HEK293 (cell line): ENCODE measurements at regions not wholly inside any gene's neighbourhood (a gene's known extent, or its start where the extent isn't known, plus 50 kb on each side); places are given as distances from the start of the nearest gene placed in this dataset.
A peak's percentile ranks its signal among the peaks of the same experiment; 100 is the strongest.

Experiments
- CTCF ChIA-PET: fragments of 350-600 bp; formaldehyde crosslinking; extraction: SDS; loops from one replicate; lab custom pipeline; 2021; ENCODE audit warnings: antibody characterized with exemption; lab: Yijun Ruan, JAX
- POLR2A ChIA-PET: fragments of 300-600 bp; formaldehyde crosslinking; extraction: SDS; loops from one replicate; lab custom pipeline; 2020; ENCODE audit warnings: antibody characterized with exemption, inconsistent platforms; lab: Yijun Ruan, JAX
- H3K27ac ChIP-seq: fragments of 200-500 bp; sonication (Bioruptor generic); 2 replicates; pipeline ENCODE4 v1.5.1; 2014; ENCODE audit warnings: low read depth, low read length, control low read depth, inconsistent platforms; ENCODE audit errors: extremely low read depth
- H3K36me3 ChIP-seq, 2 experiments: fragments of 200-500 bp in 1 of 2; sonication (Bioruptor generic) in 1 of 2; 1 replicate in 1 of 2; 2 replicates in 1 of 2; pipeline ENCODE4 v1.5.1; 2014 to 2017; ENCODE audit warnings: inconsistent platforms in 2 of 2, low read length in 2 of 2; ENCODE audit not compliant: control insufficient read depth in 2 of 2, insufficient read depth in 1 of 2
- H3K4me1 ChIP-seq: fragments of 200-500 bp; sonication (Bioruptor generic); 2 replicates; pipeline ENCODE4 v1.5.1; 2014; ENCODE audit warnings: mild to moderate bottlenecking, low read length, inconsistent platforms; ENCODE audit not compliant: control insufficient read depth, insufficient read depth
- H3K4me3 ChIP-seq: 2 replicates; pipeline ENCODE4 v1.5.1; 2011; ENCODE audit warnings: low read depth, mild to moderate bottlenecking, control low read depth, low read length, moderate library complexity
- H3K9me3 ChIP-seq: fragments of 200-500 bp; sonication (Bioruptor generic); 2 replicates; pipeline ENCODE4 v1.5.1; 2014; ENCODE audit warnings: low read depth, low read length, inconsistent platforms; ENCODE audit not compliant: control insufficient read depth, insufficient read depth
- EGR2 ChIP-seq: fragments of 450-650 bp; formaldehyde crosslinking; IDR thresholded peaks from 2 replicates; pipeline ENCODE4 v1.5.1; 2016; ENCODE audit warnings: low read depth, missing biosample characterization, missing genetic modification characterization
- IKZF3 ChIP-seq: fragments of 450-650 bp; IDR thresholded peaks from 2 replicates; pipeline ENCODE4 v1.5.0; 2018; ENCODE audit warnings: missing biosample characterization, mild to moderate bottlenecking, missing genetic modification characterization, moderate library complexity
- KLF16 ChIP-seq: fragments of 450-650 bp; formaldehyde crosslinking; IDR thresholded peaks from 2 replicates; pipeline ENCODE4 v1.5.1; 2017; ENCODE audit warnings: missing biosample characterization, missing genetic modification characterization
- KLF8 ChIP-seq: fragments of 450-650 bp; formaldehyde crosslinking; IDR thresholded peaks from 2 replicates; pipeline ENCODE4 v1.5.1; 2016; ENCODE audit warnings: missing biosample characterization, missing genetic modification characterization
- PRDM1 ChIP-seq: fragments of 450-650 bp; formaldehyde crosslinking; IDR thresholded peaks from 2 replicates; pipeline ENCODE4; 2016; ENCODE audit warnings: missing biosample characterization, missing genetic modification characterization
- TSHZ1 ChIP-seq: fragments of 450-650 bp; formaldehyde crosslinking; IDR thresholded peaks from 2 replicates; pipeline ENCODE4 v1.5.1; 2016; ENCODE audit warnings: missing biosample characterization, missing genetic modification characterization, borderline replicate concordance
- ZBTB1 ChIP-seq: fragments of 450-650 bp; formaldehyde crosslinking; IDR thresholded peaks from 2 replicates; pipeline ENCODE4 v1.5.1; 2016; ENCODE audit warnings: missing biosample characterization, missing genetic modification characterization
- ZFHX2 ChIP-seq: fragments of 450-650 bp; formaldehyde crosslinking; conservative IDR thresholded peaks from 2 replicates; pipeline ENCODE4 v1.5.1; 2016; ENCODE audit warnings: missing biosample characterization, missing genetic modification characterization
- ZNF157 ChIP-seq: fragments of 450-650 bp; formaldehyde crosslinking; IDR thresholded peaks from 2 replicates; pipeline ENCODE4 v1.5.1; 2016; ENCODE audit warnings: missing biosample characterization, missing genetic modification characterization
- ZNF16 ChIP-seq: fragments of 450-650 bp; formaldehyde crosslinking; IDR thresholded peaks from 2 replicates; pipeline ENCODE4 v1.5.1; 2016; ENCODE audit warnings: low read depth, missing biosample characterization, missing genetic modification characterization
- ZNF169 ChIP-seq: fragments of 450-650 bp; formaldehyde crosslinking; IDR thresholded peaks from 2 replicates; pipeline ENCODE4 v1.5.1; 2016; ENCODE audit warnings: missing biosample characterization, missing genetic modification characterization
- ZNF202 ChIP-seq: fragments of 450-650 bp; formaldehyde crosslinking; IDR thresholded peaks from 2 replicates; pipeline ENCODE4 v1.5.1; 2016; ENCODE audit warnings: missing biosample characterization, missing genetic modification characterization, borderline replicate concordance
- ZNF223 ChIP-seq: fragments of 450-650 bp; formaldehyde crosslinking; IDR thresholded peaks from 2 replicates; pipeline ENCODE4 v1.5.1; 2016; ENCODE audit warnings: missing biosample characterization, missing genetic modification characterization
- ZNF23 ChIP-seq: fragments of 450-650 bp; formaldehyde crosslinking; IDR thresholded peaks from 2 replicates; pipeline ENCODE4 v1.5.1; 2016; ENCODE audit warnings: missing biosample characterization, missing genetic modification characterization, borderline replicate concordance
- ZNF239 ChIP-seq: fragments of 450-650 bp; formaldehyde crosslinking; IDR thresholded peaks from 2 replicates; pipeline ENCODE4 v1.5.1; 2016; ENCODE audit warnings: missing biosample characterization, missing genetic modification characterization
- ZNF335 ChIP-seq: fragments of 450-650 bp; formaldehyde crosslinking; conservative IDR thresholded peaks from 2 replicates; pipeline ENCODE4 v1.5.1; 2016; ENCODE audit warnings: missing biosample characterization, missing genetic modification characterization
- ZNF677 ChIP-seq: fragments of 450-650 bp; IDR thresholded peaks from 2 replicates; pipeline ENCODE4 v1.5.0; 2018; ENCODE audit warnings: missing biosample characterization, mild to moderate bottlenecking, missing genetic modification characterization, moderate library complexity
- ZNF777 ChIP-seq: fragments of 450-650 bp; formaldehyde crosslinking; IDR thresholded peaks from 2 replicates; pipeline ENCODE4 v1.5.1; 2017; ENCODE audit warnings: missing biosample characterization, missing genetic modification characterization, borderline replicate concordance
- ZNF830 ChIP-seq: fragments of 450-650 bp; IDR thresholded peaks from 2 replicates; pipeline ENCODE4 v1.5.0; 2018; ENCODE audit warnings: missing biosample characterization, missing genetic modification characterization, low read depth, mild to moderate bottlenecking, moderate library complexity
- TF ChIP-seq, protein P1 (sequence below): fragments of 450-650 bp; formaldehyde crosslinking; IDR thresholded peaks from 2 replicates; pipeline ENCODE4 v1.5.1; 2016; ENCODE audit warnings: missing biosample characterization, missing genetic modification characterization

GRCh38 chr2:150142561-150142960 lies 344.9 kb downstream of the RND3 start (continued):
- TF ChIP-seq ZNF157 (tag by site-specific recombination) (no peak), KLF16 (tag by site-specific recombination) (no peak), ZNF169 (tag by site-specific recombination) (no peak), IKZF3 (tag by site-specific recombination) (no peak), ZNF23 (tag by site-specific recombination) (no peak), ZNF830 (tag by site-specific recombination) (no peak), ZNF16 (no peak)

- Histone ChIP-seq H3K36me3 (no peaks in the 10 kb centered on the region), H3K4me3 (no peak overlapping the region), H3K27ac (no peak overlapping the region), H3K9me3 (no peaks in the 10 kb centered on the region), H3K4me1 (0 out of 2 replicates have a peak, but pooled peaks cover 8% of the 10 kb centered on the region)
- ChIA-PET POLR2A (no interaction called here), CTCF (no interaction called here)
- no peak for TF ChIP-seq ZNF677 (tag by site-specific recombination)
- no peak for TF ChIP-seq ZNF239 (tag by site-specific recombination)
- TF ChIP-seq PRDM1 (tag by site-specific recombination), result no peak
- no peak for TF ChIP-seq ZNF830 (tag by site-specific recombination)
- TF ChIP-seq KLF8 (tag by site-specific recombination), result no peak
- TF ChIP-seq ZNF202 (tag by site-specific recombination), result no peak
- no peak for TF ChIP-seq ZBTB1 (tag by site-specific recombination)
- TF ChIP-seq ZNF223 (tag by site-specific recombination), result no peak
- TF ChIP-seq TSHZ1, result no peak
- TF ChIP-seq ZNF777 (tag by site-specific recombination), result no peak
- no peak for TF ChIP-seq ZNF16
- TF ChIP-seq ZNF335 (tag by site-specific recombination), result peak; percentile 24; the same call in 1 of the 2 replicates
- TF ChIP-seq, protein P1, sequence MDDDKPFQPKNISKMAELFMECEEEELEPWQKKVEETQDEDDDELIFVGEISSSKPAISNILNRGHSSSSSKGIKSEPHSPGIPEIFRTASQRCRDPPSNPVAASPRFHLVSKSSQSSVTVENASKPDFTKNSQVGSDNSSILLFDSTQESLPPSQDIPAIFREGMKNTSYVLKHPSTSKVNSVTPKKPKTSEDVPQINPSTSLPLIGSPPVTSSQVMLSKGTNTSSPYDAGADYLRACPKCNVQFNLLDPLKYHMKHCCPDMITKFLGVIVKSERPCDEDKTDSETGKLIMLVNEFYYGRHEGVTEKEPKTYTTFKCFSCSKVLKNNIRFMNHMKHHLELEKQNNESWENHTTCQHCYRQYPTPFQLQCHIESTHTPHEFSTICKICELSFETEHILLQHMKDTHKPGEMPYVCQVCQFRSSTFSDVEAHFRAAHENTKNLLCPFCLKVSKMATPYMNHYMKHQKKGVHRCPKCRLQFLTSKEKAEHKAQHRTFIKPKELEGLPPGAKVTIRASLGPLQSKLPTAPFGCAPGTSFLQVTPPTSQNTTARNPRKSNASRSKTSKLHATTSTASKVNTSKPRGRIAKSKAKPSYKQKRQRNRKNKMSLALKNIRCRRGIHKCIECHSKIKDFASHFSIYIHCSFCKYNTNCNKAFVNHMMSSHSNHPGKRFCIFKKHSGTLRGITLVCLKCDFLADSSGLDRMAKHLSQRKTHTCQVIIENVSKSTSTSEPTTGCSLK (tag by site-specific recombination), result no peak
- peak; percentile 75 for TF ChIP-seq ZFHX2 (tag by site-specific recombination)
- TF ChIP-seq EGR2 (tag by site-specific recombination), result peak; percentile 61
Measured at GRCh38 chr2:150141226-150142001, 346.1 kb downstream of the RND3 start.
